Trophoblast cell (in vitro differentiated cells and primary cell): ENCODE measurements at regions not wholly inside any gene's neighbourhood (a gene's known extent, or its start where the extent isn't known, plus 50 kb on each side); places are given as distances from the start of the nearest gene placed in this dataset.
A peak's percentile ranks its signal among the peaks of the same experiment; 100 is the strongest.

Experiments used
- DNase-seq, 2 donors: peaks; one replicate each; pipeline ENCODE4 v3.0.0-alpha.2; 2016
- H2AFZ ChIP-seq: 2 replicates; pipeline ENCODE4 v1.6.1; 2013; ENCODE audit warnings: low read length, moderate library complexity, mild to moderate bottlenecking; ENCODE audit not compliant: insufficient read depth, poor library complexity
- H2AK5ac ChIP-seq: 2 replicates; pipeline ENCODE4 v1.6.1; 2013; ENCODE audit warnings: mild to moderate bottlenecking, low read length
- H2BK120ac ChIP-seq: 2 replicates; pipeline ENCODE4 v1.6.1; 2013; ENCODE audit warnings: low read length, mild to moderate bottlenecking, moderate library complexity; ENCODE audit not compliant: insufficient read depth, poor library complexity
- H2BK12ac ChIP-seq: 2 replicates; pipeline ENCODE4 v1.6.1; 2013; ENCODE audit warnings: mild to moderate bottlenecking, low read length, moderate library complexity
- H2BK5ac ChIP-seq: 2 replicates; pipeline ENCODE4 v1.6.1; 2013; ENCODE audit warnings: low read length, low read depth, moderate library complexity, mild to moderate bottlenecking; ENCODE audit not compliant: poor library complexity
- H3K14ac ChIP-seq: 2 replicates; pipeline ENCODE4 v1.6.1; 2013; ENCODE audit warnings: mild to moderate bottlenecking, low read length
- H3K18ac ChIP-seq: 2 replicates; pipeline ENCODE4 v1.6.1; 2013; ENCODE audit warnings: mild to moderate bottlenecking, low read length
- H3K23ac ChIP-seq: 2 replicates; pipeline ENCODE4 v1.6.1; 2013; ENCODE audit warnings: low read length
- H3K27ac ChIP-seq: 2 replicates; pipeline ENCODE4 v1.5.1; 2013; ENCODE audit warnings: low read depth, mild to moderate bottlenecking, inconsistent platforms, low read length, moderate library complexity
- H3K27me3 ChIP-seq: 2 replicates; pipeline ENCODE4 v1.6.1; 2013; ENCODE audit warnings: inconsistent platforms, mild to moderate bottlenecking, low read length, moderate library complexity; ENCODE audit not compliant: insufficient read depth
- H3K36me3 ChIP-seq, 2 experiments: 1 replicate in 1 of 2; 2 replicates in 1 of 2; pipeline ENCODE4 v1.6.1; 2013; ENCODE audit warnings: low read length in 2 of 2, mild to moderate bottlenecking in 2 of 2, moderate library complexity in 1 of 2; ENCODE audit not compliant: insufficient read depth in 2 of 2, control insufficient read depth in 1 of 2
- H3K4ac ChIP-seq: 2 replicates; pipeline ENCODE4 v1.6.1; 2013; ENCODE audit warnings: low read depth, mild to moderate bottlenecking, low read length, moderate library complexity
- H3K4me1 ChIP-seq, 2 experiments: 1 replicate in 1 of 2; 2 replicates in 1 of 2; pipeline ENCODE4 v1.6.1; 2013; ENCODE audit warnings: low read length in 2 of 2, mild to moderate bottlenecking in 2 of 2, moderate library complexity in 1 of 2; ENCODE audit not compliant: insufficient read depth in 2 of 2, control insufficient read depth in 1 of 2
- H3K4me2 ChIP-seq: 2 replicates; pipeline ENCODE4 v1.6.1; 2013; ENCODE audit warnings: inconsistent platforms, mild to moderate bottlenecking, low read length, moderate library complexity
- H3K4me3 ChIP-seq: 2 replicates; pipeline ENCODE4 v1.5.1; 2013; ENCODE audit warnings: mild to moderate bottlenecking, low read depth, low read length, inconsistent platforms
- H3K79me1 ChIP-seq: one replicate; pipeline ENCODE4 v1.6.1; 2013; ENCODE audit warnings: low read length
- H3K79me2 ChIP-seq: 2 replicates; pipeline ENCODE4 v1.6.1; 2013; ENCODE audit warnings: low read length, mild to moderate bottlenecking; ENCODE audit not compliant: control insufficient read depth, insufficient read depth, poor library complexity
- H3K9ac ChIP-seq: 2 replicates; pipeline ENCODE4 v1.6.1; 2013; ENCODE audit warnings: mild to moderate bottlenecking, low read length
- H3K9me3 ChIP-seq: 2 replicates; pipeline ENCODE4 v1.6.1; 2013; ENCODE audit warnings: low read depth, mild to moderate bottlenecking, control low read depth, inconsistent platforms, low read length; ENCODE audit not compliant: insufficient read depth
- H4K12ac ChIP-seq: 2 replicates; pipeline ENCODE4 v1.6.1; 2013; ENCODE audit warnings: low read depth, mild to moderate bottlenecking, low read length, moderate library complexity
- H4K8ac ChIP-seq: 2 replicates; pipeline ENCODE4 v1.6.1; 2013; ENCODE audit warnings: low read depth, mild to moderate bottlenecking, low read length, moderate library complexity
- H4K91ac ChIP-seq: one replicate; pipeline ENCODE4 v1.6.1; 2013; ENCODE audit warnings: low read depth, mild to moderate bottlenecking, low read length, moderate library complexity
- WGBS: extraction: QIAGEN DNeasy Blood & Tissue Kit; methylation state at CpG from one replicate; pipeline ENCODE4 v1.1.7; 2013; ENCODE audit warnings: missing lambda C conversion rate; ENCODE audit not compliant: insufficient read length, insufficient coverage; ENCODE audit errors: extremely low coverage; 5-methylcytosine and 5-hydroxymethylcytosine counted together

GRCh38 chr5:68446487-68446894 is 230.9 kb downstream of the PIK3R1 start:
- H2AK5ac ChIP-seq, result no peak overlapping the region
- H3K4me3 ChIP-seq, result no peak overlapping the region
- H3K4me2 ChIP-seq, result no peak overlapping the region
- no peak overlapping the region for H3K4ac ChIP-seq
- H3K4me1 ChIP-seq, result peaks cover 5 to 9% of the 10 kb centered on the region in 2 experiments
- no peak overlapping the region for H3K14ac ChIP-seq
- H3K9me3 ChIP-seq, result no peaks in the 10 kb centered on the region
- no peaks in the 10 kb centered on the region for H3K27me3 ChIP-seq
- H2BK120ac ChIP-seq, result no peak overlapping the region
- no peaks in the 10 kb centered on the region for H3K79me2 ChIP-seq
- H2BK5ac ChIP-seq, result no peak overlapping the region
- peaks cover 23% of the 10 kb centered on the region for H3K79me1 ChIP-seq
- no peak overlapping the region for H2BK12ac ChIP-seq
- H3K23ac ChIP-seq, result no peak overlapping the region
- no peak overlapping the region for H4K8ac ChIP-seq
- H3K27ac ChIP-seq, result no peak overlapping the region
- H3K18ac ChIP-seq, result no peak overlapping the region
- no peak overlapping the region for H2AFZ ChIP-seq
- H4K91ac ChIP-seq, result no peak overlapping the region
- H4K12ac ChIP-seq, result no peak overlapping the region
- no peaks in the 10 kb centered on the region for H3K36me3 ChIP-seq
- WGBS, result no CpG with 5 or more reads among the region's 1 CpG
- DNase-seq, result no peak
- no peak overlapping the region for H3K9ac ChIP-seq

- WGBS, result no CpG with 5 or more reads among the region's 6 CpGs
- no peak overlapping the region for H2BK12ac ChIP-seq
- H3K4me3 ChIP-seq, result no peak overlapping the region
- peaks cover 28% of the 10 kb centered on the region for H3K79me1 ChIP-seq
- no peak overlapping the region for H2BK5ac ChIP-seq
- H4K91ac ChIP-seq, result no peak overlapping the region
- no peak overlapping the region for H3K18ac ChIP-seq
- peaks cover 6 to 9% of the 10 kb centered on the region in 2 experiments for H3K4me1 ChIP-seq
- H4K8ac ChIP-seq, result no peak overlapping the region
- H2BK120ac ChIP-seq, result no peak overlapping the region
- no peak for DNase-seq
- H3K27me3 ChIP-seq, result no peaks in the 10 kb centered on the region
- H3K9ac ChIP-seq, result no peak overlapping the region
- H3K9me3 ChIP-seq, result no peaks in the 10 kb centered on the region
- H3K4me2 ChIP-seq, result no peak overlapping the region
- H2AFZ ChIP-seq, result no peak overlapping the region
- no peak overlapping the region for H3K27ac ChIP-seq
- H3K14ac ChIP-seq, result no peak overlapping the region
- no peak overlapping the region for H3K4ac ChIP-seq
- H4K12ac ChIP-seq, result no peak overlapping the region
- no peak overlapping the region for H2AK5ac ChIP-seq
- H3K79me2 ChIP-seq, result no peaks in the 10 kb centered on the region
- no peaks in the 10 kb centered on the region for H3K36me3 ChIP-seq
- no peak overlapping the region for H3K23ac ChIP-seq
Observed at GRCh38 chr5:68447136-68447929, 231.8 kb downstream of the PIK3R1 start.

- peak overlapping the region; percentile 87 for H3K14ac ChIP-seq
- peaks cover 6 to 9% of the 10 kb centered on the region in 2 experiments for H3K4me1 ChIP-seq
- H4K8ac ChIP-seq, result peak overlapping the region; percentile 10
- peak overlapping the region; percentile 96 for H4K91ac ChIP-seq
- H3K79me2 ChIP-seq, result no peaks in the 10 kb centered on the region
- peak overlapping the region; percentile 89 for H3K18ac ChIP-seq
- H3K36me3 ChIP-seq, result no peaks in the 10 kb centered on the region
- H4K12ac ChIP-seq, result no peak overlapping the region
- peaks cover 26% of the 10 kb centered on the region for H3K79me1 ChIP-seq
- H3K9ac ChIP-seq, result no peak overlapping the region
- H3K27ac ChIP-seq, result no peak overlapping the region
- peak overlapping the region; percentile 18 for H2BK5ac ChIP-seq
- no peak overlapping the region for H3K4me3 ChIP-seq
- no peaks in the 10 kb centered on the region for H3K27me3 ChIP-seq
- peak overlapping the region; percentile 92 for H2AK5ac ChIP-seq
- H3K4me2 ChIP-seq, result no peak overlapping the region
- H2BK120ac ChIP-seq, result peak overlapping the region; percentile 67
- H2BK12ac ChIP-seq, result peak overlapping the region; percentile 97
- DNase-seq, result no peak
- no peak overlapping the region for H2AFZ ChIP-seq
- H3K9me3 ChIP-seq, result no peaks in the 10 kb centered on the region
- WGBS, result no CpG with 5 or more reads among the region's 3 CpGs
- H3K23ac ChIP-seq, result no peak overlapping the region
- peak overlapping the region; percentile 74 for H3K4ac ChIP-seq
Observed at GRCh38 chr5:68449380-68449779, 233.8 kb downstream of the PIK3R1 start.

- H3K9ac ChIP-seq, result no peak overlapping the region
- peak overlapping the region; percentile 86 for H4K91ac ChIP-seq
- no peaks in the 10 kb centered on the region for H3K9me3 ChIP-seq
- no peaks in the 10 kb centered on the region for H3K27me3 ChIP-seq
- H2BK5ac ChIP-seq, result peak overlapping the region; percentile 45
- H3K36me3 ChIP-seq, result no peaks in the 10 kb centered on the region
- no peak overlapping the region for H4K8ac ChIP-seq
- no peak overlapping the region for H3K18ac ChIP-seq
- H3K23ac ChIP-seq, result no peak overlapping the region
- H3K79me1 ChIP-seq, result peaks cover 25% of the 10 kb centered on the region
- peaks cover 6 to 9% of the 10 kb centered on the region in 2 experiments for H3K4me1 ChIP-seq
- H3K79me2 ChIP-seq, result no peaks in the 10 kb centered on the region
- no peak overlapping the region for H2AFZ ChIP-seq
- H2AK5ac ChIP-seq, result peak overlapping the region; percentile 70
- no peak overlapping the region for H3K4me2 ChIP-seq
- WGBS, result no CpG with 5 or more reads among the region's 5 CpGs
- DNase-seq, result peak; percentile 42 to 88
- no peak overlapping the region for H4K12ac ChIP-seq
- H2BK120ac ChIP-seq, result peak overlapping the region; percentile 89
- H3K27ac ChIP-seq, result peak overlapping the region; percentile 72
- H3K4ac ChIP-seq, result peak overlapping the region; percentile 6
- no peak overlapping the region for H3K4me3 ChIP-seq
- no peak overlapping the region for H3K14ac ChIP-seq
- H2BK12ac ChIP-seq, result peak overlapping the region; percentile 15
Observed at GRCh38 chr5:68450245-68450852, 234.8 kb downstream of the PIK3R1 start.
